ENCODE measurements at regions not wholly inside any gene's neighbourhood (a gene's known extent, or its start where the extent isn't known, plus 50 kb on each side); places are given as distances from the start of the nearest gene placed in this dataset.

- Histone ChIP-seq H3K27ac (ENCODE audit: extremely low read depth, low read depth, low read length) (no peak overlapping the region), H4K20me1 (replicated peaks; ENCODE audit: control insufficient read depth, insufficient read depth, low read length) (no peaks in the 10 kb centered on the region), H2AFZ (ENCODE audit: low read depth, low read length) (no peak overlapping the region), H3K9me1 (ENCODE audit: control insufficient read depth, insufficient read depth, low read length) (no peaks in the 10 kb centered on the region), H3K27me3 (ENCODE audit: control insufficient read depth in 2 of 2, insufficient read depth in 2 of 2, low read length in 2 of 2) (no peaks in the 10 kb centered on the region), H3K4me3 (no peak overlapping the region), H3K79me2 (ENCODE audit: control insufficient read depth, insufficient read depth, low read length) (no peaks in the 10 kb centered on the region), H3K4me2 (ENCODE audit: insufficient read depth, low read length) (no peak overlapping the region), H3K4me1 (replicated peaks in 1 of 2; ENCODE audit: control insufficient read depth in 2 of 2, insufficient read depth in 2 of 2, low read length in 2 of 2) (no peaks in the 10 kb centered on the region), H3K36me3 (ENCODE audit: control insufficient read depth, insufficient read depth, low read length) (no peaks in the 10 kb centered on the region), H3K9ac (ENCODE audit: insufficient read depth in 1 of 2, low read depth in 2 of 2, low read length in 2 of 2) (no peak overlapping the region), H3K9me3 (replicated peaks; ENCODE audit: control insufficient read depth, insufficient read depth, low read depth, low read length) (no peaks in the 10 kb centered on the region)
- no CpG with 5 or more reads among the region's 4 CpGs for WGBS (ENCODE audit: insufficient coverage, low coverage, missing lambda C conversion rate)
- BruUV-seq (replicated peaks) = no TSS peak
- TF ChIP-seq KLF10 (CRISPR knock-in tag; IDR thresholded peaks at IDR 0.05) = no peak
- TF ChIP-seq ZFP36 (IDR thresholded peaks at IDR 0.05; ENCODE audit: low read depth, low read length, partially characterized antibody) = no peak
- TF ChIP-seq ZNF311 (CRISPR knock-in tag; IDR thresholded peaks at IDR 0.05) = no peak
- no peak for TF ChIP-seq ATF6 (CRISPR knock-in tag; IDR thresholded peaks at IDR 0.05)
- TF ChIP-seq ZNF263 (CRISPR knock-in tag; IDR thresholded peaks at IDR 0.05; ENCODE audit: borderline replicate concordance) = no peak
- no peak for TF ChIP-seq TRIM24 (IDR thresholded peaks at IDR 0.05)
- TF ChIP-seq MED1 (CRISPR knock-in tag; IDR thresholded peaks at IDR 0.05; ENCODE audit: borderline replicate concordance) = no peak
- no peak for TF ChIP-seq MEF2A (IDR thresholded peaks at IDR 0.05; ENCODE audit: control insufficient read depth, low read depth, low read length)
- TF ChIP-seq TAF15 (IDR thresholded peaks at IDR 0.05; ENCODE audit: low read depth, low read length) = no peak
- no peak for TF ChIP-seq EP300 (IDR thresholded peaks at IDR 0.05; ENCODE audit: low read length)
- TF ChIP-seq ZNF77 (CRISPR knock-in tag; IDR thresholded peaks at IDR 0.05) = no peak
- no peak for TF ChIP-seq THAP7 (CRISPR knock-in tag; IDR thresholded peaks at IDR 0.05)
- TF ChIP-seq ZNF134 (CRISPR knock-in tag; conservative IDR thresholded peaks at IDR 0.05) = no peak
- TF ChIP-seq ZNF431 (CRISPR knock-in tag; IDR thresholded peaks at IDR 0.05) = no peak
- no peak for TF ChIP-seq PHB2 (IDR thresholded peaks at IDR 0.05; ENCODE audit: low read depth)
- no peak for TF ChIP-seq LCOR (CRISPR knock-in tag; IDR thresholded peaks at IDR 0.05)
- no peak for TF ChIP-seq NCOA4 (IDR thresholded peaks at IDR 0.05; ENCODE audit: partially characterized antibody)
- no peak for TF ChIP-seq RBM25 (IDR thresholded peaks at IDR 0.05; ENCODE audit: low read depth, low read length, severe bottlenecking)
- no peak for TF ChIP-seq ZNF639 (CRISPR knock-in tag; conservative IDR thresholded peaks at IDR 0.05 in 1 of 2, IDR thresholded peaks at IDR 0.05 in 1 of 2)
- POLR2A ChIA-PET = no interaction called here
- in situ Hi-C loops (cut with MboI) = no loop called here
- intact Hi-C loops (cut with micrococcal nuclease) = no loop called here
- CTCF ChIA-PET (ENCODE audit: low intra/inter-chr PET ratio) = no interaction called here
- FAIRE-seq (no peak), ATAC-seq (no peak), DNase-seq (ENCODE audit: extremely low read depth in 1 of 4, low spot score in 3 of 4) (no peak)
Measured at GRCh38 chr9:29245351-29245750, 1672.1 kb upstream of the C9orf72 start.

All from K562 (cell line).